B cell (primary cell): ENCODE measurements at regions not wholly inside any gene's neighbourhood (a gene's known extent, or its start where the extent isn't known, plus 50 kb on each side); places are given as distances from the start of the nearest gene placed in this dataset.
"Not testable (repeated sequence)": the region's sequence is repeated elsewhere in the genome, so short reads cannot be mapped to it uniquely, and the experiment has no call there.

Experiments
- ATAC-seq: fragments of 200-7000 bp; cut with Tn5 transposase; one replicate; pipeline ENCODE4 v1.10.0; 2021; ENCODE audit warnings: low read depth, mild to moderate bottlenecking, moderate number of reproducible peaks, moderate library complexity
- CTCF ChIA-PET: fragments of 350-600 bp; sonication (Branson Sonifier 250); formaldehyde crosslinking; loops from one replicate; lab custom pipeline; 2021; ENCODE audit warnings: antibody characterized with exemption, inconsistent platforms; lab: Charles Lee
- POLR2A ChIA-PET: fragments of 350-600 bp; sonication (Branson Sonifier 250); formaldehyde crosslinking; loops from one replicate; lab custom pipeline; 2021; ENCODE audit warnings: antibody characterized with exemption; lab: Charles Lee
- DNase-seq: peaks from one replicate; pipeline ENCODE4 v3.0.0; 2013
- H2AFZ ChIP-seq: 2 replicates; pipeline ENCODE4 v1.6.1; 2012; ENCODE audit warnings: mild to moderate bottlenecking, low read depth, low read length; ENCODE audit not compliant: insufficient read depth, poor library complexity, severe bottlenecking
- H3K27ac ChIP-seq, 2 donors: 1 replicate in 1 of 2; 2 replicates in 1 of 2; pipeline ENCODE4 v1.5.1; 2012 to 2013; ENCODE audit warnings: low read length in 2 of 2, mild to moderate bottlenecking in 2 of 2, moderate library complexity in 1 of 2
- H3K27me3 ChIP-seq, 4 experiments: fragments of 200-600 bp in 1 of 4; sonication (generic) in 1 of 4; replicated peaks in 1 of 4; 1 replicate in 2 of 4; 2 replicates in 2 of 4; pipeline versions ENCODE4 v1.6.1 to v1.7.0; 2013 to 2016; ENCODE audit warnings: low read length in 3 of 4, mild to moderate bottlenecking in 2 of 4, mixed read lengths in 1 of 4, moderate library complexity in 1 of 4; ENCODE audit not compliant: insufficient read depth in 4 of 4, control insufficient read depth in 3 of 4; ENCODE audit errors: control extremely low read depth in 1 of 4
- H3K36me3 ChIP-seq, 2 experiments: replicated peaks in 1 of 2; 1 replicate in 1 of 2; 2 replicates in 1 of 2; pipeline versions ENCODE4 v1.6.1 to v1.7.1; 2013; ENCODE audit warnings: low read length in 1 of 2; ENCODE audit not compliant: insufficient read depth in 2 of 2, control insufficient read depth in 1 of 2; ENCODE audit errors: control extremely low read depth in 1 of 2, extremely low read depth in 1 of 2
- H3K4me1 ChIP-seq, 2 donors: fragments of 200-600 bp in 1 of 2; sonication (generic) in 1 of 2; 1 replicate in 1 of 2; 2 replicates in 1 of 2; pipeline versions ENCODE4 v1.5.1 to v1.6.1; 2013 to 2017; ENCODE audit warnings: low read length in 2 of 2; ENCODE audit not compliant: control insufficient read depth in 2 of 2, insufficient read depth in 2 of 2
- H3K4me2 ChIP-seq: replicated peaks from 2 replicates; pipeline ENCODE3; 2012; ENCODE audit warnings: mild to moderate bottlenecking, low read depth, low read length; ENCODE audit not compliant: poor library complexity, severe bottlenecking
- H3K4me3 ChIP-seq, 5 experiments: fragments of 200-600 bp in 1 of 5; sonication (generic) in 1 of 5; 1 replicate in 3 of 5; 2 replicates in 2 of 5; pipeline versions ENCODE4 v1.5.1 to v1.7.0; 2011 to 2016; ENCODE audit warnings: low read length in 4 of 5, mild to moderate bottlenecking in 4 of 5, low read depth in 2 of 5, control low read depth in 1 of 5, moderate library complexity in 1 of 5; ENCODE audit not compliant: insufficient read depth in 1 of 5; ENCODE audit errors: control extremely low read depth in 1 of 5, extremely low read depth in 1 of 5
- H3K79me2 ChIP-seq: fragments of 200-600 bp; sonication (generic); one replicate; pipeline ENCODE4 v1.6.0; 2016; ENCODE audit warnings: low read length; ENCODE audit not compliant: control insufficient read depth, insufficient read depth
- H3K9ac ChIP-seq: fragments of 200-600 bp; sonication (generic); 2 replicates; pipeline ENCODE4 v1.6.1; 2017; ENCODE audit warnings: mild to moderate bottlenecking, low read length, moderate library complexity
- H3K9me3 ChIP-seq, 3 donors: one replicate each; pipeline versions ENCODE4 v1.6.1 to v1.7.1; 2013; ENCODE audit warnings: low read length in 2 of 3; ENCODE audit not compliant: control insufficient read depth in 2 of 3, insufficient read depth in 1 of 3; ENCODE audit errors: control extremely low read depth in 1 of 3
- H4K20me1 ChIP-seq: 2 replicates; pipeline ENCODE4 v1.6.0; 2012; ENCODE audit warnings: mild to moderate bottlenecking, low read length; ENCODE audit not compliant: insufficient read depth, control insufficient read depth, poor library complexity, severe bottlenecking
- H3K27ac Mint-ChIP-seq: one replicate; pipeline ENCODE4 v1.8.0; 2021; ENCODE audit warnings: mixed read lengths
- H3K27me3 Mint-ChIP-seq: one replicate; pipeline ENCODE4 v1.8.0; 2021; ENCODE audit warnings: mixed read lengths
- H3K4me1 Mint-ChIP-seq: one replicate; pipeline ENCODE4 v1.8.0; 2021; ENCODE audit warnings: mixed read lengths
- H3K4me3 Mint-ChIP-seq: one replicate; pipeline ENCODE4 v1.8.0; 2021; ENCODE audit warnings: mixed read lengths
- H3K9me3 Mint-ChIP-seq: one replicate; pipeline ENCODE4 v1.8.0; 2022; ENCODE audit warnings: mixed read lengths; ENCODE audit not compliant: insufficient read depth
- EZH2 ChIP-seq: IDR thresholded peaks from 2 replicates; pipeline ENCODE4 v1.6.1; 2012; ENCODE audit warnings: borderline replicate concordance, low read depth, mild to moderate bottlenecking, moderate library complexity, low read length; ENCODE audit not compliant: insufficient read depth, poor library complexity, severe bottlenecking
- WGBS: methylation state at CpG from one replicate; pipeline ENCODE4 v1.1.5; 2013; ENCODE audit warnings: missing lambda C conversion rate; ENCODE audit not compliant: insufficient coverage; 5-methylcytosine and 5-hydroxymethylcytosine counted together
- intact Hi-C: fragments of 100-400 bp; cut with micrococcal nuclease; formaldehyde crosslinking; loops from one replicate; pipeline ENCODE4 v1.10.0; 2022
- TF ChIP-seq, protein P1 (sequence below): fragments of 200-600 bp; IDR thresholded peaks from one replicate; pipeline ENCODE4 v1.8.0; 2022; ENCODE audit warnings: antibody characterized with exemption, mild to moderate bottlenecking

DNA sequence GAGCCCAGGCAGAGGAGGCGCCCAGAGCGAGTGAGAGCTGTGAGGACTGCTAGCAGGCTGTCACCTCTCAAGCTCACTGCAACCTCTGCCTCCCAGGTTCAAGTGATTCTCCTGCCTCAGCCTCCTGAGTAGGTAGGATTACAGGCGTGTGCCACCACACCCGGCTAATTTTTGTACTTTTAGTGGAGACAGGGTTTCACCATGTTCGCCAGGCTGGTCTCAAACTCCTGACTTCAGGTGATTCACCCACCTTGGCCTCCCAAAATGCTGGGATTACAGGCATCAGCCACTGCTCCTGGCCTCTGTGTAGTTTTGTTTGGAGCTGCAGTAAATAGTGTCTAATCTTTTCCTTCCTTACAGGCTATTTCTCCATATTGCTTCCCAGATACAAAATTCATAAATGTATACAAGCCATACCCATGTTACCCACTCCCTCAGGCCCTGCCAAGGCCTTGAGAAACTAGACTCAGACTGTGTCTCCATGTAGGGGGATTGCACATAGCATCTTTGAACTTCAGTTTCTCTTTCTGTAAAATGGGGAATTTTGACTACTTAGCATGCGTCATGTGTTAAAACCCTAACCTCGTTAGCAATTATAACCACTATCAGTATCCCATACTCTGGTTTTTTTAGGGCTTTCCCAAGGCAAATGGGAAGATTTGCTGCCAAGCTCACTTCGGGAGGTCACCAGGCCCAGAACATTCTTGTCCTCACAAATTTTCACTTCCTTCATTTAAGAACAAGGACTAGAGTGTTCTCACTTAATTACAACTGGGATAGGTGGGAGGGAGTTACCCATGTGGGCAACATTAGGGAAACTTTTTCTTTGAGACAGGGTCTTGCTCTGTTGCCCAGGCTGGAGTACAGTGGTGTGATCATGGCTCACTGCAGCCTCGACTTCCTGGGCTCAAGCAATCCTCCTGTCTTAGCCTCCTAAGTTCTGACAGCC is 67.3 kb upstream of the DDR1 start:
- Histone ChIP-seq H3K9me3 (no peaks in the 10 kb centered on the region), H3K27ac (no peak overlapping the region), H3K36me3 (no peaks in the 10 kb centered on the region), H3K79me2 (no peaks in the 10 kb centered on the region), H4K20me1 (no peaks in the 10 kb centered on the region), H3K4me1 (no peaks in the 10 kb centered on the region), H3K9ac (no peak overlapping the region), H3K4me3 (no peak overlapping the region), H2AFZ (no peak overlapping the region), H3K27me3 (peaks cover 0 to 2% (median under 1%) of the 10 kb centered on the region in 4 experiments), H3K4me2 (no peak overlapping the region)
- Mint-ChIP-seq H3K4me1 (peaks cover 13% of the 10 kb centered on the region), H3K27me3 (no peaks in the 10 kb centered on the region), H3K9me3 (no peaks in the 10 kb centered on the region), H3K27ac (no peak overlapping the region), H3K4me3 (no peak overlapping the region)
- no peak for TF ChIP-seq EZH2
- TF ChIP-seq, protein P1, sequence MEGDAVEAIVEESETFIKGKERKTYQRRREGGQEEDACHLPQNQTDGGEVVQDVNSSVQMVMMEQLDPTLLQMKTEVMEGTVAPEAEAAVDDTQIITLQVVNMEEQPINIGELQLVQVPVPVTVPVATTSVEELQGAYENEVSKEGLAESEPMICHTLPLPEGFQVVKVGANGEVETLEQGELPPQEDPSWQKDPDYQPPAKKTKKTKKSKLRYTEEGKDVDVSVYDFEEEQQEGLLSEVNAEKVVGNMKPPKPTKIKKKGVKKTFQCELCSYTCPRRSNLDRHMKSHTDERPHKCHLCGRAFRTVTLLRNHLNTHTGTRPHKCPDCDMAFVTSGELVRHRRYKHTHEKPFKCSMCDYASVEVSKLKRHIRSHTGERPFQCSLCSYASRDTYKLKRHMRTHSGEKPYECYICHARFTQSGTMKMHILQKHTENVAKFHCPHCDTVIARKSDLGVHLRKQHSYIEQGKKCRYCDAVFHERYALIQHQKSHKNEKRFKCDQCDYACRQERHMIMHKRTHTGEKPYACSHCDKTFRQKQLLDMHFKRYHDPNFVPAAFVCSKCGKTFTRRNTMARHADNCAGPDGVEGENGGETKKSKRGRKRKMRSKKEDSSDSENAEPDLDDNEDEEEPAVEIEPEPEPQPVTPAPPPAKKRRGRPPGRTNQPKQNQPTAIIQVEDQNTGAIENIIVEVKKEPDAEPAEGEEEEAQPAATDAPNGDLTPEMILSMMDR = no peak
- 100% methylated on average over 3 of the region's 9 CpGs for WGBS
- POLR2A ChIA-PET = interaction anchor here (0.6 kb wide), 1 partner anchor 50 kb away, joined by 9 read pairs; no protein-coding TSS in a partner anchor
- intact Hi-C loops = no loop called here
- DNase-seq = no peak
- CTCF ChIA-PET = interaction anchor here (1.2 kb wide), 1 partner anchor 270 kb away, joined by 3 read pairs; no protein-coding TSS in a partner anchor
- peak; percentile 31 for ATAC-seq

- WGBS = 93% methylated on average over 17 of the region's 34 CpGs
- ATAC-seq, H3K36me3 ChIP-seq, H3K9me3 ChIP-seq, H3K27me3 Mint-ChIP-seq, H3K27ac Mint-ChIP-seq, intact Hi-C loops, DNase-seq, H3K79me2 ChIP-seq, H4K20me1 ChIP-seq, H3K4me1 ChIP-seq, H3K9ac ChIP-seq, H3K27me3 ChIP-seq, H3K27ac ChIP-seq, H2AFZ ChIP-seq, H3K4me3 ChIP-seq, H3K9me3 Mint-ChIP-seq, H3K4me2 ChIP-seq, H3K4me3 Mint-ChIP-seq: not testable (repeated sequence)
- ChIA-PET POLR2A (interaction anchor here (0.6 kb wide), 1 partner anchor 51 kb away, joined by 9 read pairs; no protein-coding TSS in a partner anchor), CTCF (interaction anchor here (0.6 to 1.5 kb wide), 2 partner anchors 218 to 271 kb away, joined by 3 to 4 read pairs; no protein-coding TSS in a partner anchor)
- peaks cover 13% of the 10 kb centered on the region for H3K4me1 Mint-ChIP-seq
These were observed 68.0 kb upstream of the DDR1 start for GRCh38 chr6:30816296-30816695.

DNA sequence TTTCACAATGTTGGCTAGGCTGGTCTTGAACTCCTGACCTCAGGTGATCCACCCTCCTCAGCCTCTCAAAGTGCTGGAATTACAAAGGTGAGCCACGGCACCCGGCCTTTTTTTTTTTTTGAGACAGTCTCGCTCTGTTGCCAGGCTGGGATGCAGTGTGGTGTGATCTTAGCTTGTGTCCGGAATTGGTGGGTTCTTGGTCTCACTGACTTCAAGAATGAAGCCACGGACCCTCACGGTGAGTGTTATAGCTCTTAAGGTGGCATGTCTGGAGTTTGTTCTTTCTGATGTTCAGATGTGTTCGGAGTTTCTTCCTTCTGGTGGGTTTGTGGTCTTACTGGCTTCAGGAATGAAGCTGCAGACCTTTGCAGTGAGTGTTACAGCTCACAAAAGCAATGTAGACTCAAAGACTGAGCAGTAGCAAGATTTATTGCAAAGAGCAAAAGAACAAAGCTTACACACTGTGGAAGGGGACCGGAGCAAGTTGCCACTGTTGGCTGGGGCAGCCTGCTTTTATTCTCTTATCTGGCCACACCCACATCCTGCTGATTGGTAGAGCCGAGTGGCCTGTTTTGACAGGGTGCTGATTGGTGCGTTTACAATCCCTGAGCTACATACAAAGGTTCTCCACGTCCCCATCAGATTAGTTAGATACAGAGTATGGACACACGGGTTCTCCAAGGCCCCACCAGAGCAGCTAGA is 69.1 kb upstream of the DDR1 start:
- H3K4me1 ChIP-seq, H3K9ac ChIP-seq, H3K9me3 Mint-ChIP-seq, POLR2A ChIA-PET, DNase-seq, intact Hi-C loops, H3K27me3 ChIP-seq, H3K4me3 Mint-ChIP-seq, H3K4me2 ChIP-seq, H3K4me3 ChIP-seq, H3K79me2 ChIP-seq, H3K27me3 Mint-ChIP-seq, H3K27ac ChIP-seq, H3K36me3 ChIP-seq, H3K27ac Mint-ChIP-seq, H2AFZ ChIP-seq, ATAC-seq, H3K9me3 ChIP-seq, H4K20me1 ChIP-seq: not testable (repeated sequence)
- 90% methylated on average over 4 of the region's 12 CpGs for WGBS
- H3K4me1 Mint-ChIP-seq = peaks cover 23% of the 10 kb centered on the region
- CTCF ChIA-PET = interaction anchor here (0.7 to 1.5 kb wide), 3 partner anchors 17 to 272 kb away, joined by 3 read pairs; partner anchors contain the start of gene IER3
